ENCODE measurements at regions not wholly inside any gene's neighbourhood (a gene's known extent, or its start where the extent isn't known, plus 50 kb on each side); places are given as distances from the start of the nearest gene placed in this dataset.

GRCh38 chr10:59055045-59055444 is 121.4 kb upstream of the PHYHIPL start:
- no peaks in the 10 kb centered on the region for H3K9me3 ChIP-seq (ENCODE audit: control extremely low read depth in 1 of 3, control insufficient read depth in 2 of 3, insufficient read depth in 1 of 3, low read length in 2 of 3)
- POLR2A ChIA-PET, result no interaction called here
- H3K27ac ChIP-seq (ENCODE audit: low read length in 2 of 2), result no peak overlapping the region
- intact Hi-C loops (cut with micrococcal nuclease), result no loop called here
- Mint-ChIP-seq H3K27ac (no peak overlapping the region), H3K27me3 (no peaks in the 10 kb centered on the region), H3K9me3 (ENCODE audit: insufficient read depth) (no peaks in the 10 kb centered on the region), H3K4me3 (no peak overlapping the region), H3K4me1 (no peaks in the 10 kb centered on the region)
- H3K36me3 ChIP-seq (replicated peaks in 1 of 2; ENCODE audit: control extremely low read depth in 1 of 2, control insufficient read depth in 1 of 2, extremely low read depth in 1 of 2, insufficient read depth in 2 of 2, low read length in 1 of 2), result no peaks in the 10 kb centered on the region
- ATAC-seq (ENCODE audit: low read depth) (no peak), DNase-seq (no peak)
- no peaks in the 10 kb centered on the region for H4K20me1 ChIP-seq (ENCODE audit: control insufficient read depth, insufficient read depth, low read length, poor library complexity, severe bottlenecking)
- no peak overlapping the region for H3K4me2 ChIP-seq (replicated peaks; ENCODE audit: low read depth, low read length, poor library complexity, severe bottlenecking)
- 100% methylated on average over 1 of the region's 2 CpGs for WGBS (ENCODE audit: insufficient coverage)
- CTCF ChIA-PET, result no interaction called here
- no peak overlapping the region for H3K9ac ChIP-seq (ENCODE audit: low read length)
- TF ChIP-seq EZH2 (IDR thresholded peaks at IDR 0.05; ENCODE audit: borderline replicate concordance, insufficient read depth, low read depth, low read length, poor library complexity, severe bottlenecking), result no peak
- no peak for TF ChIP-seq CTCF (IDR thresholded peaks at IDR 0.05)
- no peaks in the 10 kb centered on the region for H3K4me1 ChIP-seq (ENCODE audit: control insufficient read depth in 2 of 2, insufficient read depth in 2 of 2, low read length in 2 of 2)
- no peaks in the 10 kb centered on the region for H3K79me2 ChIP-seq (ENCODE audit: control insufficient read depth, insufficient read depth, low read length)
- H3K27me3 ChIP-seq (replicated peaks in 1 of 4; ENCODE audit: control extremely low read depth in 1 of 4, control insufficient read depth in 3 of 4, insufficient read depth in 4 of 4, low read length in 3 of 4), result no peaks in the 10 kb centered on the region
- no peak overlapping the region for H3K4me3 ChIP-seq (ENCODE audit: control extremely low read depth in 1 of 5, extremely low read depth in 1 of 5, insufficient read depth in 1 of 5, low read depth in 2 of 5, low read length in 4 of 5)
- H2AFZ ChIP-seq (ENCODE audit: insufficient read depth, low read depth, low read length, poor library complexity, severe bottlenecking), result no peak overlapping the region

- no peaks in the 10 kb centered on the region for H3K4me1 Mint-ChIP-seq
- Histone ChIP-seq H3K4me2 (replicated peaks; ENCODE audit: low read depth, low read length, poor library complexity, severe bottlenecking) (no peak overlapping the region), H3K4me1 (ENCODE audit: control insufficient read depth in 2 of 2, insufficient read depth in 2 of 2, low read length in 2 of 2) (no peaks in the 10 kb centered on the region), H3K27ac (ENCODE audit: low read length in 2 of 2) (no peak overlapping the region), H3K9me3 (ENCODE audit: control extremely low read depth in 1 of 3, control insufficient read depth in 2 of 3, insufficient read depth in 1 of 3, low read length in 2 of 3) (no peaks in the 10 kb centered on the region), H4K20me1 (ENCODE audit: control insufficient read depth, insufficient read depth, low read length, poor library complexity, severe bottlenecking) (no peaks in the 10 kb centered on the region), H3K36me3 (replicated peaks in 1 of 2; ENCODE audit: control extremely low read depth in 1 of 2, control insufficient read depth in 1 of 2, extremely low read depth in 1 of 2, insufficient read depth in 2 of 2, low read length in 1 of 2) (no peaks in the 10 kb centered on the region), H2AFZ (ENCODE audit: insufficient read depth, low read depth, low read length, poor library complexity, severe bottlenecking) (no peak overlapping the region), H3K27me3 (replicated peaks in 1 of 4; ENCODE audit: control extremely low read depth in 1 of 4, control insufficient read depth in 3 of 4, insufficient read depth in 4 of 4, low read length in 3 of 4) (no peaks in the 10 kb centered on the region), H3K4me3 (ENCODE audit: control extremely low read depth in 1 of 5, extremely low read depth in 1 of 5, insufficient read depth in 1 of 5, low read depth in 2 of 5, low read length in 4 of 5) (no peak overlapping the region), H3K9ac (ENCODE audit: low read length) (no peak overlapping the region), H3K79me2 (ENCODE audit: control insufficient read depth, insufficient read depth, low read length) (no peaks in the 10 kb centered on the region)
- no peaks in the 10 kb centered on the region for H3K9me3 Mint-ChIP-seq (ENCODE audit: insufficient read depth)
- POLR2A ChIA-PET, result no interaction called here
- H3K27me3 Mint-ChIP-seq, result no peaks in the 10 kb centered on the region
- TF ChIP-seq CTCF (IDR thresholded peaks at IDR 0.05) (no peak), EZH2 (IDR thresholded peaks at IDR 0.05; ENCODE audit: borderline replicate concordance, insufficient read depth, low read depth, low read length, poor library complexity, severe bottlenecking) (no peak)
- DNase-seq, result no peak
- H3K4me3 Mint-ChIP-seq, result no peak overlapping the region
- ATAC-seq (ENCODE audit: low read depth), result no peak
- CTCF ChIA-PET, result no interaction called here
- intact Hi-C loops (cut with micrococcal nuclease), result no loop called here
- H3K27ac Mint-ChIP-seq, result no peak overlapping the region
Observed at GRCh38 chr10:59057345-59057744, 119.1 kb upstream of the PHYHIPL start.

All from B cell (primary cell).